HTR-8/SVneo (cell line): ENCODE measurements at regions not wholly inside any gene's neighbourhood (a gene's known extent, or its start where the extent isn't known, plus 50 kb on each side); places are given as distances from the start of the nearest gene placed in this dataset.
"Not testable (repeated sequence)": the region's sequence is repeated elsewhere in the genome, so short reads cannot be mapped to it uniquely, and the experiment has no call there.

ENCODE experiments used
- DNase-seq: peaks from one replicate; pipeline ENCODE4 v3.0.0; 2011; ENCODE audit warnings: low spot score, mixed read lengths; ENCODE audit not compliant: insufficient read length
- FAIRE-seq: peaks from 2 replicates; lab custom pipeline; 2011; peaks lifted over from hg19 to GRCh38; lab: Jason Lieb, UNC

GRCh38 chrX:44785652-44786051, 58.2 kb upstream of the DUSP21 start:
- no peak for FAIRE-seq
- DNase-seq: peak; percentile 4

- DNase-seq (peak; percentile 13), FAIRE-seq (no peak)
Observed at GRCh38 chrX:44784241-44784640, 59.6 kb upstream of the DUSP21 start.

GRCh38 chrX:44778254-44778653, 65.6 kb upstream of the DUSP21 start:
- FAIRE-seq: no peak
- DNase-seq: no peak

DNA sequence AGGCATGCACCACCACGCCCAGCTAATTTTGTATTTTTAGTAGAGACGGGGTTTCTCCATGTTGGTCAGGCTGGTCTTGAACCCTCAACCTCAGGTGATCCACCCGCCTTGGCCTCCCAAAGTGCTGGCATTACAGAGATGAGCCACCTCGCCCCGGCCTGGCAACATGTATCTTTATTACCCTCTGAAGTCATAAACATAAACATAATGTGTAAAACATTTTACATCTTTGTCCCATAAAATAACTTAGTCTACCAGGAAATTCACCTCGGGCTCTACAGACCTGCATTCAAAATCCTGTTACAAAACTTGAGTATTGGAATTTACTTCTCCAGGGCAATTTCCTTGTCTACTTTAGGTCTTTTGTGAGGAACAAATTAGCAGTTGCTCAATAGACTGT, 68.1 kb upstream of the DUSP21 start:
- FAIRE-seq (no peak), DNase-seq (no peak)

DNA sequence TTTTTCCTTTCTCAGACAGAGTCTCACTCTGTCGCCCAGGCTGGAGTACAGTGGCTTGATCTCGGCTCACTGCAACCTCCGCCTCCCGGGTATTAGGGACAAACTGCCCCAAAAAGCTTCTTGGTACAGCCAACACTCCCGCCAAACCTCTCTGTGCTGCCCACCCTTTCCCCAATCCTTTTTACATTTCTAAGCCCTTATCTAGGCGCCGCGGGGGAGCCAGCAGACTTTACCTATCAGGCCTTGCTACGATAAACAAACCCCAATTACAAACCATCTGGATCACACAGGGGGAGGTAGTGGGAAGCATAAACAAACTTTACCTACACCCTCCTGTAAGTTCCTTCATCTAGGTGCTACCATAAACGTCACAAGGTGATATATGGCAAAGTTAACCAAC, 69.8 kb upstream of the DUSP21 start:
- not testable (repeated sequence) for FAIRE-seq, DNase-seq

- DNase-seq (no peak), FAIRE-seq (no peak)
Observed at GRCh38 chrX:44770121-44770520, 73.7 kb upstream of the DUSP21 start.

- no peak for FAIRE-seq
- DNase-seq: no peak
Observed at GRCh38 chrX:44767308-44767707, 76.5 kb upstream of the DUSP21 start.

DNA sequence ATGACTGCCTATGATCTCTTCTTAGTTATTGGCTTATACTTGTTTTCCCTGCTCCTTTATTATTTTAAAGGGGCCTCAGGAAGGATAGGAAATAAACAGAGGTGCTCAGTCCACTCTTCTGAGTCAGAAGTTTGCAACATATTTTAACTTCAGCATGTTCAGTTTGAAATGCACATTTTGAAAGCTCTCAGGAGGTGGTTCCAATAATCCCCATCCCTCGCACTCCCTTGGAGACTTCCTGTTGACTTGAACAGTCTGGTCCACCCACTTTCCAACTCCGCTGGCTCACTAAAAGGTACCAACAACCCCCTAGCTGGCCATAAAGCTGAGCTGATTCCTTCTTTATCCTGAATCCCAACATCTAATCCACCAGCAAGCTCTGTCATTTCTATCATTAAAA, 78.3 kb upstream of the DUSP21 start:
- FAIRE-seq (no peak), DNase-seq (no peak)

- FAIRE-seq (no peak), DNase-seq (peak; percentile 6)
Observed at GRCh38 chrX:44747969-44748368, 95.9 kb upstream of the DUSP21 start.

DNA sequence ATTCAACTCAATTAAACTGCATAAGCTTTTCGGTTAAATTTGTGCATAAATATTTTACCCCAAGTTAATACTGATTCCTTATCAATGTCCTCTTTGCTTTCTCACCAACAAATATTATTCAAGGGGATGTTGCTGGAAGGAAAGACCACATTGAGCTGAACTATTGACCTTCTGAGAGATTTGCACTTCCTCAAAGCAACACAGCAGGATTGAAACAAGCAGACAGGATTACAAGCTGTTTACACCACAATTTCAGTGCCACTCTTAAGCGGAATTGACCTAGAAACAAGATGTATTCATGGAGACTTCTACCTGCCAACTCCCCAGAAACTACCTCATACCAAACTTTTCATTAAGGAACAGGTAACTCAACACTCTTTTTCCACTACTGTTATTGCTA, 96.5 kb upstream of the DUSP21 start:
- FAIRE-seq (no peak), DNase-seq (no peak)

- FAIRE-seq: no peak
- DNase-seq: no peak
Observed at GRCh38 chrX:44744799-44745198, 99.0 kb upstream of the DUSP21 start.

- DNase-seq: no peak
- no peak for FAIRE-seq
Observed at GRCh38 chrX:44742480-44743155, 101.2 kb upstream of the DUSP21 start.

- not testable (repeated sequence) for FAIRE-seq, DNase-seq
Observed at GRCh38 chrX:44741859-44742258, 102.0 kb upstream of the DUSP21 start.

GRCh38 chrX:44741458-44741857, 102.4 kb upstream of the DUSP21 start:
- not testable (repeated sequence) for FAIRE-seq, DNase-seq

- no peak for FAIRE-seq
Observed at GRCh38 chrX:44735498-44735897, 108.3 kb upstream of the DUSP21 start.

DNA sequence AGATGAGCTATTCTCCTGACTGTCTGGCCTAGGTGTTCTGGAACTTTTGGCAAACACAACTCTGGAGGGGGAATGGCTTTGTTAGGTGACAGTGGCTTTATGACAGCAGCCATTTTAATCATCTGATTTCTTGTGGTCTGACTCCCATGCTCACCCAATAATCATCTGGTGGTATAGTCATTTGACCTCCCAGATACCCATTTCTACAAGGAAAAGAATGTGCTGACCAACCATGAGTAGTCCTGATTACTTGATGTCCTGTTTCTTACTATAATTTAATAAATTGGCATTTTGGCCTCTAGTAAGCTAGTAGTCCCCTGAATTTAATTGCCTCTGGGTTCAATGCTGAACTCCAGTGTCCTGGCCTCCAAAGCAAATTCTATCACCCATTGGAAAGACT, 109.9 kb upstream of the DUSP21 start:
- DNase-seq: no peak
- FAIRE-seq: no peak

More at GRCh38 chrX:44735498-44735897, 108.3 kb upstream of the DUSP21 start:
- no peak for DNase-seq

- no peak for FAIRE-seq
- no peak for DNase-seq
Observed at GRCh38 chrX:44731160-44731559, 112.7 kb upstream of the DUSP21 start.

DNA sequence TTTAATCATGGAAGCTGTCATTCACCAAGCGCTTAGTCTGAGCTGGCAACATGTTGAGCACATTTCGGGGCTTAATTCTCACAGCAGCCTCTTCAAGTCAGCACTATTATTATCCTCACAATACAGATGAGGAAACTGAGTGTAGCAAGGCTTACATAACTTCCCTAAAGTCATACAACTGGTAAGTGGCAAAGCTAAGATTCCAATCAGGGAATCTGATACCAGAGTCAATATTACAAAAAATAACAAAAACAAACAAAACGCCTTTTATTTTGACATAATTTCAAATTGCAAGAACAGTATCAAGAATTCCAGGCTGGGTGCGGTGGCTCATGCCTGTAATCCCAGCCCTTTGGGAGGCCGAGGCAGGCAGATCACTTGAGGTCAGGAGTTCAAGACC, 120.4 kb upstream of the DUSP21 start:
- DNase-seq: no peak
- FAIRE-seq: no peak

- FAIRE-seq (no peak), DNase-seq (no peak)
Observed at GRCh38 chrX:44708470-44708869, 135.4 kb upstream of the DUSP21 start.

GRCh38 chrX:44705817-44706551, 137.8 kb upstream of the DUSP21 start:
- FAIRE-seq (no peak), DNase-seq (peak; percentile 39)

- FAIRE-seq: no peak
- DNase-seq: no peak
Observed at GRCh38 chrX:44698357-44698756, 145.5 kb upstream of the DUSP21 start.

GRCh38 chrX:44693255-44693654, 150.6 kb upstream of the DUSP21 start:
- FAIRE-seq (no peak), DNase-seq (no peak)
